ENCODE measurements at regions not wholly inside any gene's neighbourhood (a gene's known extent, or its start where the extent isn't known, plus 50 kb on each side); places are given as distances from the start of the nearest gene placed in this dataset.
"Not testable (repeated sequence)": the region's sequence is repeated elsewhere in the genome, so short reads cannot be mapped to it uniquely, and the experiment has no call there.

DNA sequence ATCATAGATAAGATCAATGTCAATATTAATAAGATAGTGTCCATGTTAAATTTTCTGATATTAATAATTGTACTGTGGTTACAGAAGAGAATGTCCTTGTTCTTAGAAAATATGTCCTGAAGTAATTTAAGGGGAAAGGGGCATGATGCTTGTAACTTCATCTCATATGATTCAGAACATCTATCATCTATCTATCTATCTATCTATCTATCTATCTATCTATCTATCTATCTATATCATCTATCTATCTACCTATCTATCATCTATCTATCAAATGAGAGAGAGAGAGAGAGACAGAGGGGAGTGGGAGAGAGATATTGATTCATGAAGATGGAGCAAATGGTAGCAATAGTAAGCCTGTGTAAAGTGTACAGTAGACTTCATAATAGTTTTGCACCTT is 124.8 kb upstream of the FAT1 start:
- H3K9me3 Mint-ChIP-seq, result peaks cover 10% of the 10 kb centered on the region
- H3K4me3 Mint-ChIP-seq, result no peak overlapping the region
- no peak for DNase-seq
- H3K36me3 Mint-ChIP-seq (ENCODE audit: low read depth), result no peaks in the 10 kb centered on the region
- H3K27me3 Mint-ChIP-seq, result no peaks in the 10 kb centered on the region
- H3K4me1 Mint-ChIP-seq (ENCODE audit: low read depth), result no peaks in the 10 kb centered on the region
- H3K27ac Mint-ChIP-seq, result no peak overlapping the region

DNA sequence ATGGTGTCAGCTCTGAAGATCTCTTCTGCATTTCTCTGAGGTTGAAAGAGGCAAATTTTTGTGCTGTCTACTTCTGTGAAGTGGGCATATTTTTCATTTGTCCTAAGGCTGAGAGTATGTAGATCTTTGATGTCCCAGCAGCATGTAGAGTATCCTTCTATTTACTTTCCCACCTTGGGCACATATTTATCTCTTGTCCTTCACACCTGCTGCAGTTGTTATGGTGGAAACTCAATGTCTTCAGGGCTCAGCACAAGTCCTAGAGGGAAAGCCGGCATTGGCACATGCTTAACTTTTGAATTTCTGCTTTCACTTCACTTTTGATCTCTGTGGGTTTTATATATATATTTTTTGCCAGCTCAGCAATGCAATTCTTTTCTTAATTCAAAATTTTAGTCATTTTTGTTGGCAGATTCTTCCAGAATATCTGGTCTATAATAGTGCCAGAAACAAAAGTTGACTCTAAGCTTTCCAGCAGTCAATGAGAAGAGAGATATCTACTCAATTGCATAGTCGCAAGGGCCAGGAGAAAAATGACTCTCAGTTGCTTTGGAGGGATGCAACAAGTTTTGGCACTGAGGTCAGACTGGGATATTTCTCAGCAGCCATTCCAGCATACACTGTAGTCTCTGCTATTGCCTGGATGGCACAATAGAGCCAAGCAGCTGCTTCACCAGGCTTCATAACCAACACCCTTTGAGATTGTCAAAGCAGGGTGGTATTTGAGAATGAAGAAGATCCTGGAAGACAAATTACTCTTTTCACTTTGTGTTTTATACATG is 127.8 kb upstream of the FAT1 start:
- Mint-ChIP-seq H3K9me3 (peaks cover 10% of the 10 kb centered on the region), H3K27ac (no peak overlapping the region), H3K36me3 (ENCODE audit: low read depth) (no peaks in the 10 kb centered on the region), H3K27me3 (no peaks in the 10 kb centered on the region), H3K4me1 (ENCODE audit: low read depth) (no peaks in the 10 kb centered on the region), H3K4me3 (no peak overlapping the region)
- no peak for DNase-seq

GRCh38 chr4:186852073-186852420 is 128.4 kb upstream of the FAT1 start:
- Mint-ChIP-seq H3K4me3 (no peak overlapping the region), H3K27me3 (no peaks in the 10 kb centered on the region), H3K27ac (no peak overlapping the region), H3K9me3 (peaks cover 10% of the 10 kb centered on the region), H3K4me1 (ENCODE audit: low read depth) (no peaks in the 10 kb centered on the region), H3K36me3 (ENCODE audit: low read depth) (no peaks in the 10 kb centered on the region)
- no peak for DNase-seq

- H3K27me3 Mint-ChIP-seq, result no peaks in the 10 kb centered on the region
- no peak overlapping the region for H3K27ac Mint-ChIP-seq
- no peak for DNase-seq
- peaks cover 5% of the 10 kb centered on the region for H3K9me3 Mint-ChIP-seq
- H3K36me3 Mint-ChIP-seq (ENCODE audit: low read depth), result no peaks in the 10 kb centered on the region
- no peaks in the 10 kb centered on the region for H3K4me1 Mint-ChIP-seq (ENCODE audit: low read depth)
- no peak overlapping the region for H3K4me3 Mint-ChIP-seq
Observed at GRCh38 chr4:186852964-186853391, 129.3 kb upstream of the FAT1 start.

- H3K36me3 Mint-ChIP-seq (ENCODE audit: low read depth), result no peaks in the 10 kb centered on the region
- H3K4me1 Mint-ChIP-seq (ENCODE audit: low read depth), result no peaks in the 10 kb centered on the region
- no peak overlapping the region for H3K27ac Mint-ChIP-seq
- no peak for DNase-seq
- no peaks in the 10 kb centered on the region for H3K27me3 Mint-ChIP-seq
- no peak overlapping the region for H3K4me3 Mint-ChIP-seq
- H3K9me3 Mint-ChIP-seq, result peaks cover 5% of the 10 kb centered on the region
Observed at GRCh38 chr4:186854256-186854655, 130.6 kb upstream of the FAT1 start.

- Mint-ChIP-seq H3K36me3 (ENCODE audit: low read depth) (no peaks in the 10 kb centered on the region), H3K4me3 (no peak overlapping the region), H3K4me1 (ENCODE audit: low read depth) (no peaks in the 10 kb centered on the region), H3K27ac (no peak overlapping the region), H3K9me3 (peaks cover 5% of the 10 kb centered on the region), H3K27me3 (no peaks in the 10 kb centered on the region)
- no peak for DNase-seq
Observed at GRCh38 chr4:186855111-186855510, 131.5 kb upstream of the FAT1 start.

GRCh38 chr4:186857793-186858192 is 134.1 kb upstream of the FAT1 start:
- DNase-seq, result no peak
- no peaks in the 10 kb centered on the region for H3K4me1 Mint-ChIP-seq (ENCODE audit: low read depth)
- H3K9me3 Mint-ChIP-seq, result no peaks in the 10 kb centered on the region
- H3K27ac Mint-ChIP-seq, result no peak overlapping the region
- H3K36me3 Mint-ChIP-seq (ENCODE audit: low read depth), result no peaks in the 10 kb centered on the region
- H3K4me3 Mint-ChIP-seq, result no peak overlapping the region
- H3K27me3 Mint-ChIP-seq, result no peaks in the 10 kb centered on the region

DNA sequence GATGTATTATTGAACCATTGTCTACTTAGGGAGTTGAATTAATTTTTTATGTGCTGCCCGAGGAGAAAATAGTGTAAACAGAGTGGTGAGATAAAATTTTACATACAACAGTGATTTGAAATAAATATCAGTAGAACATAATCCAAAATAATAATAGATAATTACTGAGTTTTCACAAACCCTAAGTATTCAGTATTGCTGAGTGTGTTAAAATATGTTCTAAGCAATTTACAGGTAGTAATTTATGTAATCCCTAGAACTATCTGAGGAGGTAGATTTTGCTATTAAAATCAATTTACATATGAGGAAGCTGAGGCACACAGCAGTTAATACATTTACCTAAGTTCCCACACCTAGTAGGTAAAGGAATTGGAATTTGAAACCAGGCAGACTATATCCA is 134.7 kb upstream of the FAT1 start:
- H3K4me1 Mint-ChIP-seq (ENCODE audit: low read depth), result no peaks in the 10 kb centered on the region
- no peaks in the 10 kb centered on the region for H3K9me3 Mint-ChIP-seq
- H3K36me3 Mint-ChIP-seq (ENCODE audit: low read depth), result no peaks in the 10 kb centered on the region
- H3K4me3 Mint-ChIP-seq, result no peak overlapping the region
- H3K27ac Mint-ChIP-seq, result no peak overlapping the region
- no peaks in the 10 kb centered on the region for H3K27me3 Mint-ChIP-seq
- no peak for DNase-seq

GRCh38 chr4:186859420-186859819 is 135.8 kb upstream of the FAT1 start:
- H3K4me1 Mint-ChIP-seq (ENCODE audit: low read depth), result no peaks in the 10 kb centered on the region
- H3K36me3 Mint-ChIP-seq (ENCODE audit: low read depth), result no peaks in the 10 kb centered on the region
- no peak overlapping the region for H3K27ac Mint-ChIP-seq
- H3K9me3 Mint-ChIP-seq, result no peaks in the 10 kb centered on the region
- DNase-seq, result no peak
- no peak overlapping the region for H3K4me3 Mint-ChIP-seq
- no peaks in the 10 kb centered on the region for H3K27me3 Mint-ChIP-seq

DNA sequence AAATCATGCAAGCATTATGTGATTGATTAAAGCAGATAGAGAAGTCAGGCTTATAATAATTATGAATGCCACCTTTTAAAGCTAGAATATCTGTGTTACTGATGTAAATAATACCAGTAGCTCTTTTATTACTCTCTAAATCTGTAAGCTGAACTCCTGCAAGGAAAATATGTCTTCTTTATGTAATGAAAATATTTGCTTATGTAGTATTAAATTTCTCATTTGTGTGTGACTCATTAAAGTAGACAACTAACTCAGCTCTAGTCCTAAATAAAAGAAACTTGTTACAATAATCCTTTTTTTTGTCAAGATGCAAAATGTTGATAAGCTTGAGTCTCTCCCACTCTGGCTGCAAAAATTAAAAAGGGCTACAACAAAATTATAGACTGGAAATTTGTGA is 137.7 kb upstream of the FAT1 start:
- no peak for DNase-seq
- H3K27ac Mint-ChIP-seq, result no peak overlapping the region
- no peaks in the 10 kb centered on the region for H3K36me3 Mint-ChIP-seq (ENCODE audit: low read depth)
- no peak overlapping the region for H3K4me3 Mint-ChIP-seq
- H3K9me3 Mint-ChIP-seq, result no peaks in the 10 kb centered on the region
- no peaks in the 10 kb centered on the region for H3K4me1 Mint-ChIP-seq (ENCODE audit: low read depth)
- H3K27me3 Mint-ChIP-seq, result no peaks in the 10 kb centered on the region

GRCh38 chr4:186871856-186872255 is 148.2 kb upstream of the FAT1 start:
- no peak for DNase-seq
- peaks cover 2% of the 10 kb centered on the region for H3K9me3 Mint-ChIP-seq
- H3K4me1 Mint-ChIP-seq (ENCODE audit: low read depth), result no peaks in the 10 kb centered on the region
- H3K4me3 Mint-ChIP-seq, result no peak overlapping the region
- no peaks in the 10 kb centered on the region for H3K27me3 Mint-ChIP-seq
- no peak overlapping the region for H3K27ac Mint-ChIP-seq
- no peaks in the 10 kb centered on the region for H3K36me3 Mint-ChIP-seq (ENCODE audit: low read depth)

DNA sequence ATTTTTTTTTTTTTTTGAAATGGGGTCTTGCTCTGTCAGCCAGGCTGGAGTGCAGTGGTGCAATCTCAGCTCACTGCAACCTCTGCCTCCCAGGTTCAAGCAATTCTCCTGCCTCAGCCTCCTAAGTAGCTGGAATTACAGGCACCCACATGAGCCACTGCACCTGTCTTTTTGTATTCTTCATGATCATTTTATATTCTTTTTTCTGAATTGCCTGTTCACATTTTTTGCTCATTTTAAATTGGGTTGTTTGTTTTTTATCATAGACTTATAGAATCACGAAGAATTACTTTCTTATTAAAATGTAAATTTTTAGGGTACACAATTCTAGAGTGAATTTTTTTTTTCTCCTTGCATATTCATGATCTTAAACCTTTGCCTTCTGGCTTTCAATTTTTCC is 149.4 kb upstream of the FAT1 start:
- H3K27ac Mint-ChIP-seq; DNase-seq; H3K9me3 Mint-ChIP-seq; H3K4me1 Mint-ChIP-seq (ENCODE audit: low read depth); H3K27me3 Mint-ChIP-seq; H3K4me3 Mint-ChIP-seq; H3K36me3 Mint-ChIP-seq (ENCODE audit: low read depth): not testable (repeated sequence)

- DNase-seq, result no peak
- H3K27me3 Mint-ChIP-seq, result no peaks in the 10 kb centered on the region
- H3K9me3 Mint-ChIP-seq, result peaks cover 2% of the 10 kb centered on the region
- no peaks in the 10 kb centered on the region for H3K4me1 Mint-ChIP-seq (ENCODE audit: low read depth)
- no peak overlapping the region for H3K27ac Mint-ChIP-seq
- H3K4me3 Mint-ChIP-seq, result no peak overlapping the region
- no peaks in the 10 kb centered on the region for H3K36me3 Mint-ChIP-seq (ENCODE audit: low read depth)
Observed at GRCh38 chr4:186875476-186875875, 151.8 kb upstream of the FAT1 start.

DNA sequence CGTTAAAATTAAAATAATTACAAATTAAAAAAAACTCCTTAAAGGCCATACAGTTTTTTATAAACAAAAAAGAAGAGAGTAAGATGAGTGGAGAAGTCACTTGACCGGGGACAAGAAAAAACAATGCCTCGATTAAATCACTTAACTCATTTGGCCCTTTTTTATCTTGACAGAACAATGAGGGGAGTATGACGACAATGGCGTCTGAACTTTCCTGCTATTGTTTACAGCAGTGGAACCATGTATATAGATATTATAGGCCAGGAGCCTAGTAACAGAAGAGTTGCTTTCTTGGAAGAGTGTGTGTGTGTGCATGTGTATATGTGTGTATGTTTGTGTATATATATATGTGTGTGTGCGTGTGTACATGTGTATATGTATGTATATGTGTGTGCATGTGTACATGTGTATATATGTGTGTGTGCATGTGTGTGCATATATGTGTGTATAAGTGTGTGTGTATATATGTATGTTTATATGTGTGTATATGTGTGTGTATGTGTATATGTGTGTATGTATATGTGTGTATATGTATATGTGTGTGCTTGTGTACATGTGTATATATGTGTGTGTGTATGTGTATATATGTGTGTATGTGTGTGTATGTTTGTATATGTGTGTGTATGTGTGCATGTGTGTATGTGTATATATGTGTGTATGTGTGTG is 153.4 kb upstream of the FAT1 start:
- no peaks in the 10 kb centered on the region for H3K9me3 Mint-ChIP-seq
- DNase-seq, result no peak
- H3K4me3 Mint-ChIP-seq, result no peak overlapping the region
- no peak overlapping the region for H3K27ac Mint-ChIP-seq
- no peaks in the 10 kb centered on the region for H3K27me3 Mint-ChIP-seq
- no peaks in the 10 kb centered on the region for H3K36me3 Mint-ChIP-seq (ENCODE audit: low read depth)
- H3K4me1 Mint-ChIP-seq (ENCODE audit: low read depth), result no peaks in the 10 kb centered on the region

- H3K27me3 Mint-ChIP-seq, result no peaks in the 10 kb centered on the region
- no peak overlapping the region for H3K4me3 Mint-ChIP-seq
- H3K27ac Mint-ChIP-seq, result no peak overlapping the region
- no peak for DNase-seq
- no peaks in the 10 kb centered on the region for H3K9me3 Mint-ChIP-seq
- no peaks in the 10 kb centered on the region for H3K4me1 Mint-ChIP-seq (ENCODE audit: low read depth)
- H3K36me3 Mint-ChIP-seq (ENCODE audit: low read depth), result no peaks in the 10 kb centered on the region
Observed at GRCh38 chr4:186878203-186878776, 154.6 kb upstream of the FAT1 start.
